Stimulated activated CD4-positive, alpha-beta T cell treated with anti-CD3 and anti-CD28 coated beads, Interleukin-1b, Interleukin-23, amount 100 ng/mL, for 4 hours (primary cell): ENCODE measurements at regions not wholly inside any gene's neighbourhood (a gene's known extent, or its start where the extent isn't known, plus 50 kb on each side); places are given as distances from the start of the nearest gene placed in this dataset.

Source experiments
- DNase-seq, 2 donors: peaks; one replicate each; pipeline ENCODE4 v3.0.0-alpha.2; 2020; ENCODE audit warnings: low read depth in 2 of 2

- no peak for DNase-seq
Observed at GRCh38 chr3:98963546-98963945, 62.1 kb upstream of the DCBLD2 start.

- DNase-seq, result no peak
Observed at GRCh38 chr3:98962951-98963350, 61.5 kb upstream of the DCBLD2 start.

- no peak for DNase-seq
Observed at GRCh38 chr3:98962189-98962930, 60.9 kb upstream of the DCBLD2 start.

GRCh38 chr3:98961161-98962155, 60.0 kb upstream of the DCBLD2 start:
- DNase-seq, result no peak

GRCh38 chr3:98957681-98958080, 56.2 kb upstream of the DCBLD2 start:
- no peak for DNase-seq

GRCh38 chr3:98956008-98956407, 54.5 kb upstream of the DCBLD2 start:
- no peak for DNase-seq

- no peak for DNase-seq
Observed at GRCh38 chr3:98954791-98955604, 53.5 kb upstream of the DCBLD2 start.

- no peak for DNase-seq
Observed at GRCh38 chr3:98954242-98954641, 52.7 kb upstream of the DCBLD2 start.

- no peak for DNase-seq
Observed at GRCh38 chr3:98952404-98952803, 50.9 kb upstream of the DCBLD2 start.
